ENCODE measurements at regions not wholly inside any gene's neighbourhood (a gene's known extent, or its start where the extent isn't known, plus 50 kb on each side); places are given as distances from the start of the nearest gene placed in this dataset.
A peak's percentile ranks its signal among the peaks of the same experiment; 100 is the strongest.

GRCh38 chr20:33915726-33916331 is 77.9 kb upstream of the RALY start:
- ATAC-seq (ENCODE audit: low read depth) (no peak), DNase-seq (no peak)
- H3K27me3 ChIP-seq (ENCODE audit: control insufficient read depth, insufficient read depth, low read length): peaks cover 5% of the 10 kb centered on the region
- H3K18ac ChIP-seq (ENCODE audit: low read depth, low read length): no peak overlapping the region
- H3K14ac ChIP-seq (replicated peaks; ENCODE audit: low read depth, low read length): no peak overlapping the region
- intact Hi-C loops (cut with micrococcal nuclease) (no loop called here), in situ Hi-C loops (cut with MboI; ENCODE audit: low sequenced_read_pairs) (no loop called here), dilution Hi-C loops (cut with HindIII; ENCODE audit: low sequenced_read_pairs, unreplicated experiment) (no loop called here)
- H2AK9ac ChIP-seq (replicated peaks; ENCODE audit: low read depth, low read length, poor library complexity): peak overlapping the region; percentile 48
- peak overlapping the region; percentile 4 for H2AFZ ChIP-seq (replicated peaks; ENCODE audit: low read length, poor library complexity)
- H4K20me1 ChIP-seq (ENCODE audit: insufficient read depth, low read length): no peaks in the 10 kb centered on the region
- H2AK5ac ChIP-seq (ENCODE audit: low read depth, low read length): peak overlapping the region; percentile 22; the same call in 1 of the 2 replicates
- no peak overlapping the region for H2BK120ac ChIP-seq (ENCODE audit: low read depth, low read length)
- H4K8ac ChIP-seq (ENCODE audit: low read depth in 2 of 2, low read length in 2 of 2): no peak overlapping the region; a peak in 1 of 4 replicates
- TF ChIP-seq CTCF (conservative IDR thresholded peaks at IDR 0.05; ENCODE audit: low read depth, low read length) (peak; percentile 33), NFE2L2 (IDR thresholded peaks at IDR 0.05; ENCODE audit: low read depth, low read length) (no peak)
- ChIA-PET CTCF (no interaction called here), POLR2A (ENCODE audit: unreplicated experiment) (no interaction called here)
- H3K23ac ChIP-seq (ENCODE audit: low read depth, low read length): no peak overlapping the region
- H3K4me1 ChIP-seq (ENCODE audit: control insufficient read depth, insufficient read depth, low read length): peaks cover 3% of the 10 kb centered on the region; the same call in 1 of the 2 replicates
- H3K9ac ChIP-seq (ENCODE audit: low read depth, low read length): no peak overlapping the region
- H3K4me2 ChIP-seq (ENCODE audit: low read depth, low read length): no peak overlapping the region
- H3K9me3 ChIP-seq (ENCODE audit: control insufficient read depth, insufficient read depth, low read length): no peaks in the 10 kb centered on the region
- H2BK15ac ChIP-seq (ENCODE audit: low read depth, low read length): no peak overlapping the region; the same call in 2 of the 3 replicates
- no peak overlapping the region for H3K27ac ChIP-seq (ENCODE audit: insufficient read depth, low read length)
- H3K56ac ChIP-seq (ENCODE audit: extremely low read depth, insufficient read depth, low read length): no peak overlapping the region
- H4K5ac ChIP-seq (ENCODE audit: low read depth, low read length): no peak overlapping the region
- H3K9me1 ChIP-seq (ENCODE audit: insufficient read depth, low read length): no peaks in the 10 kb centered on the region; the same call in 1 of the 2 replicates
- H3K79me1 ChIP-seq (ENCODE audit: low read depth in 1 of 2, low read length in 2 of 2): no peaks in the 10 kb centered on the region
- WGBS, 2 experiments (ENCODE audit: extremely low coverage in 2 of 2, insufficient read length in 1 of 2): no CpG with 5 or more reads among the region's 6 CpGs
- H3K4ac ChIP-seq (ENCODE audit: low read depth, low read length): no peak overlapping the region
- H3K4me3 ChIP-seq (ENCODE audit: insufficient read depth, low read depth, low read length): no peak overlapping the region
- BruUV-seq (replicated peaks): no TSS peak
- no peaks in the 10 kb centered on the region for H3K36me3 ChIP-seq (ENCODE audit: control insufficient read depth, insufficient read depth, low read length)
- no peak overlapping the region for H2BK20ac ChIP-seq (ENCODE audit: low read depth, low read length)
- no peak overlapping the region for H2BK5ac ChIP-seq (ENCODE audit: low read depth, low read length, poor library complexity, severe bottlenecking)
- no peak overlapping the region; the same call in 1 of the 2 replicates for H4K91ac ChIP-seq (ENCODE audit: insufficient read depth, low read depth, low read length)
